WTC11 (cell line): ENCODE measurements at regions not wholly inside any gene's neighbourhood (a gene's known extent, or its start where the extent isn't known, plus 50 kb on each side); places are given as distances from the start of the nearest gene placed in this dataset.

Experiments
- CREB1 ChIP-seq: sonication (generic); formaldehyde crosslinking; IDR thresholded peaks from 2 replicates; pipeline ENCODE4 v1.8.0; 2023; ENCODE audit warnings: mild to moderate bottlenecking, missing genetic modification reagents
- CREM ChIP-seq: sonication (generic); formaldehyde crosslinking; IDR thresholded peaks from 2 replicates; pipeline ENCODE4 v1.8.1; 2022; ENCODE audit warnings: mild to moderate bottlenecking, missing genetic modification reagents, moderate library complexity
- JUN ChIP-seq: sonication (generic); formaldehyde crosslinking; IDR thresholded peaks from 2 replicates; pipeline ENCODE4 v1.8.0; 2023; ENCODE audit warnings: mild to moderate bottlenecking, missing genetic modification reagents
- NFATC4 ChIP-seq: fragments of 250-450 bp; sonication (Bioruptor Pico); IDR thresholded peaks from 2 replicates; pipeline ENCODE4 v1.9.0; 2021; ENCODE audit warnings: mild to moderate bottlenecking
- NFE2L1 ChIP-seq: sonication (generic); formaldehyde crosslinking; IDR thresholded peaks from 2 replicates; pipeline ENCODE4 v1.8.1; 2023; ENCODE audit warnings: missing genetic modification reagents
- NR2C2 ChIP-seq: sonication (generic); formaldehyde crosslinking; IDR thresholded peaks from 2 replicates; pipeline ENCODE4 v1.8.0; 2022; ENCODE audit warnings: mild to moderate bottlenecking, missing genetic modification reagents
- ZBTB21 ChIP-seq: sonication (generic); formaldehyde crosslinking; IDR thresholded peaks from 2 replicates; pipeline ENCODE4 v1.8.1; 2023; ENCODE audit warnings: mild to moderate bottlenecking, missing genetic modification reagents, borderline replicate concordance
- ZNF232 ChIP-seq: sonication (generic); formaldehyde crosslinking; IDR thresholded peaks from 2 replicates; pipeline ENCODE4 v1.8.0; 2022; ENCODE audit warnings: mild to moderate bottlenecking, missing genetic modification reagents
- ZNF263 ChIP-seq: sonication (generic); formaldehyde crosslinking; IDR thresholded peaks from 2 replicates; pipeline ENCODE4 v1.8.1; 2022; ENCODE audit warnings: low read depth, mild to moderate bottlenecking, moderate library complexity, missing genetic modification reagents
- TF ChIP-seq, protein P1 (sequence below): sonication (generic); formaldehyde crosslinking; conservative IDR thresholded peaks from 2 replicates; pipeline ENCODE4 v1.8.1; 2022; ENCODE audit warnings: mild to moderate bottlenecking, missing genetic modification reagents
- TF ChIP-seq, protein P2 (sequence below): fragments of 200-600 bp; IDR thresholded peaks from 2 replicates; pipeline ENCODE4 v1.8.0; 2022; ENCODE audit warnings: antibody characterized with exemption
- TF ChIP-seq, protein P3 (sequence below): fragments of 250-450 bp; sonication (Bioruptor Pico); IDR thresholded peaks from 2 replicates; pipeline ENCODE4 v1.9.0; 2021; ENCODE audit warnings: mild to moderate bottlenecking, borderline replicate concordance
- TF ChIP-seq, protein P4 (sequence below): sonication (generic); formaldehyde crosslinking; IDR thresholded peaks from 2 replicates; pipeline ENCODE4 v1.8.1; 2023; ENCODE audit warnings: mild to moderate bottlenecking, moderate library complexity, missing genetic modification reagents
- TF ChIP-seq, protein P5 (sequence below): sonication (generic); formaldehyde crosslinking; IDR thresholded peaks from 2 replicates; pipeline ENCODE4 v1.8.1; 2022; ENCODE audit warnings: mild to moderate bottlenecking, moderate library complexity, missing genetic modification reagents

DNA sequence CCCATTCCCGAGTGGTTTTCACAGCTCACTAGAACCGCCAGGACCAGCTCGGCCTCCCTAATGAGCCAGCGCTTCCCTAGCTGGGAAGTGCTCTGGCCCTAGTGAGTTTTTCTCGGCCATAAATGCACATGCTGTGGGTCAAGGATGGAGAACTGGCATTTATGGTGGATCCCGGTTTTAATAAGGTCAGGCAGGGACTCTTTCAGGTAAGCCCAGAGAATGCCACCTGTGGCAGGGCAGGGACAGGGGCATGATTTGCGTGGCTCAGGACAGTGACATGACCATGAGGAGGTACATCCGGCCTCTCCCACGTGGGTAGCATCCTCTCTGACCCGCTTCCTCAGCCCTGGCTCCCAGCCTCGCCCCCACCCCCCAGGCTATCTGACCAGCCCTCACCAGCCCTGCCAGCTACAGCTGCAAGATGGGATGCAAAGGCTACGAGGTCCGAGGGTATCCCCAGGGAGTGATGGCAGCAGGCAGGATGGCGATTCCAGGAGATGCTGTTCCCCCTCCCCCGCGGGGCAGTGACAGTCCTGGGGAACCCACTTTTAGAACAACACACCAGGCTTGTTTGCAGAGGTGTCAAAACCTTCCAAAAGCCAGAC, 60.3 kb upstream of the ADAMTS2 start:
- TF ChIP-seq, protein P1, sequence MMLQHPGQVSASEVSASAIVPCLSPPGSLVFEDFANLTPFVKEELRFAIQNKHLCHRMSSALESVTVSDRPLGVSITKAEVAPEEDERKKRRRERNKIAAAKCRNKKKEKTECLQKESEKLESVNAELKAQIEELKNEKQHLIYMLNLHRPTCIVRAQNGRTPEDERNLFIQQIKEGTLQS (CRISPR knock-in tag): no peak
- TF ChIP-seq, protein P2, sequence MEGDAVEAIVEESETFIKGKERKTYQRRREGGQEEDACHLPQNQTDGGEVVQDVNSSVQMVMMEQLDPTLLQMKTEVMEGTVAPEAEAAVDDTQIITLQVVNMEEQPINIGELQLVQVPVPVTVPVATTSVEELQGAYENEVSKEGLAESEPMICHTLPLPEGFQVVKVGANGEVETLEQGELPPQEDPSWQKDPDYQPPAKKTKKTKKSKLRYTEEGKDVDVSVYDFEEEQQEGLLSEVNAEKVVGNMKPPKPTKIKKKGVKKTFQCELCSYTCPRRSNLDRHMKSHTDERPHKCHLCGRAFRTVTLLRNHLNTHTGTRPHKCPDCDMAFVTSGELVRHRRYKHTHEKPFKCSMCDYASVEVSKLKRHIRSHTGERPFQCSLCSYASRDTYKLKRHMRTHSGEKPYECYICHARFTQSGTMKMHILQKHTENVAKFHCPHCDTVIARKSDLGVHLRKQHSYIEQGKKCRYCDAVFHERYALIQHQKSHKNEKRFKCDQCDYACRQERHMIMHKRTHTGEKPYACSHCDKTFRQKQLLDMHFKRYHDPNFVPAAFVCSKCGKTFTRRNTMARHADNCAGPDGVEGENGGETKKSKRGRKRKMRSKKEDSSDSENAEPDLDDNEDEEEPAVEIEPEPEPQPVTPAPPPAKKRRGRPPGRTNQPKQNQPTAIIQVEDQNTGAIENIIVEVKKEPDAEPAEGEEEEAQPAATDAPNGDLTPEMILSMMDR: no peak
- TF ChIP-seq ZBTB21 (CRISPR knock-in tag) (no peak), CREB1 (CRISPR knock-in tag) (no peak), NFE2L1 (CRISPR knock-in tag) (no peak), JUN (CRISPR knock-in tag) (no peak), ZNF232 (CRISPR knock-in tag) (no peak), CREM (CRISPR knock-in tag) (no peak), ZNF263 (no peak), NFATC4 (no peak), NR2C2 (CRISPR knock-in tag) (no peak)
- TF ChIP-seq, protein P3, sequence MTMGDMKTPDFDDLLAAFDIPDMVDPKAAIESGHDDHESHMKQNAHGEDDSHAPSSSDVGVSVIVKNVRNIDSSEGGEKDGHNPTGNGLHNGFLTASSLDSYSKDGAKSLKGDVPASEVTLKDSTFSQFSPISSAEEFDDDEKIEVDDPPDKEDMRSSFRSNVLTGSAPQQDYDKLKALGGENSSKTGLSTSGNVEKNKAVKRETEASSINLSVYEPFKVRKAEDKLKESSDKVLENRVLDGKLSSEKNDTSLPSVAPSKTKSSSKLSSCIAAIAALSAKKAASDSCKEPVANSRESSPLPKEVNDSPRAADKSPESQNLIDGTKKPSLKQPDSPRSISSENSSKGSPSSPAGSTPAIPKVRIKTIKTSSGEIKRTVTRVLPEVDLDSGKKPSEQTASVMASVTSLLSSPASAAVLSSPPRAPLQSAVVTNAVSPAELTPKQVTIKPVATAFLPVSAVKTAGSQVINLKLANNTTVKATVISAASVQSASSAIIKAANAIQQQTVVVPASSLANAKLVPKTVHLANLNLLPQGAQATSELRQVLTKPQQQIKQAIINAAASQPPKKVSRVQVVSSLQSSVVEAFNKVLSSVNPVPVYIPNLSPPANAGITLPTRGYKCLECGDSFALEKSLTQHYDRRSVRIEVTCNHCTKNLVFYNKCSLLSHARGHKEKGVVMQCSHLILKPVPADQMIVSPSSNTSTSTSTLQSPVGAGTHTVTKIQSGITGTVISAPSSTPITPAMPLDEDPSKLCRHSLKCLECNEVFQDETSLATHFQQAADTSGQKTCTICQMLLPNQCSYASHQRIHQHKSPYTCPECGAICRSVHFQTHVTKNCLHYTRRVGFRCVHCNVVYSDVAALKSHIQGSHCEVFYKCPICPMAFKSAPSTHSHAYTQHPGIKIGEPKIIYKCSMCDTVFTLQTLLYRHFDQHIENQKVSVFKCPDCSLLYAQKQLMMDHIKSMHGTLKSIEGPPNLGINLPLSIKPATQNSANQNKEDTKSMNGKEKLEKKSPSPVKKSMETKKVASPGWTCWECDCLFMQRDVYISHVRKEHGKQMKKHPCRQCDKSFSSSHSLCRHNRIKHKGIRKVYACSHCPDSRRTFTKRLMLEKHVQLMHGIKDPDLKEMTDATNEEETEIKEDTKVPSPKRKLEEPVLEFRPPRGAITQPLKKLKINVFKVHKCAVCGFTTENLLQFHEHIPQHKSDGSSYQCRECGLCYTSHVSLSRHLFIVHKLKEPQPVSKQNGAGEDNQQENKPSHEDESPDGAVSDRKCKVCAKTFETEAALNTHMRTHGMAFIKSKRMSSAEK (CRISPR knock-in tag): no peak
- TF ChIP-seq, protein P4, sequence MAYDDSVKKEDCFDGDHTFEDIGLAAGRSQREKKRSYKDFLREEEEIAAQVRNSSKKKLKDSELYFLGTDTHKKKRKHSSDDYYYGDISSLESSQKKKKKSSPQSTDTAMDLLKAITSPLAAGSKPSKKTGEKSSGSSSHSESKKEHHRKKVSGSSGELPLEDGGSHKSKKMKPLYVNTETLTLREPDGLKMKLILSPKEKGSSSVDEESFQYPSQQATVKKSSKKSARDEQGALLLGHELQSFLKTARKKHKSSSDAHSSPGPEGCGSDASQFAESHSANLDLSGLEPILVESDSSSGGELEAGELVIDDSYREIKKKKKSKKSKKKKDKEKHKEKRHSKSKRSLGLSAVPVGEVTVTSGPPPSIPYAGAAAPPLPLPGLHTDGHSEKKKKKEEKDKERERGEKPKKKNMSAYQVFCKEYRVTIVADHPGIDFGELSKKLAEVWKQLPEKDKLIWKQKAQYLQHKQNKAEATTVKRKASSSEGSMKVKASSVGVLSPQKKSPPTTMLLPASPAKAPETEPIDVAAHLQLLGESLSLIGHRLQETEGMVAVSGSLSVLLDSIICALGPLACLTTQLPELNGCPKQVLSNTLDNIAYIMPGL (CRISPR knock-in tag): no peak
- TF ChIP-seq, protein P5, sequence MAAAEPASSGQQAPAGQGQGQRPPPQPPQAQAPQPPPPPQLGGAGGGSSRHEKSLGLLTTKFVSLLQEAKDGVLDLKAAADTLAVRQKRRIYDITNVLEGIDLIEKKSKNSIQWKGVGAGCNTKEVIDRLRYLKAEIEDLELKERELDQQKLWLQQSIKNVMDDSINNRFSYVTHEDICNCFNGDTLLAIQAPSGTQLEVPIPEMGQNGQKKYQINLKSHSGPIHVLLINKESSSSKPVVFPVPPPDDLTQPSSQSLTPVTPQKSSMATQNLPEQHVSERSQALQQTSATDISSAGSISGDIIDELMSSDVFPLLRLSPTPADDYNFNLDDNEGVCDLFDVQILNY: no peak
